Left ventricle myocardium inferior (tissue), 1 donor: ENCODE measurements at regions not wholly inside any gene's neighbourhood (a gene's known extent, or its start where the extent isn't known, plus 50 kb on each side); places are given as distances from the start of the nearest gene placed in this dataset.

Experiments used
- DNase-seq: peaks from one replicate; pipeline ENCODE4 v3.0.0-alpha.2; 2020
- H3K27ac ChIP-seq: fragments of 200-600 bp; replicated peaks from 2 replicates; pipeline ENCODE4 v1.8.0; 2021
- H3K27me3 ChIP-seq: fragments of 200-600 bp; 2 replicates; pipeline ENCODE4 v1.8.0; 2021; ENCODE audit warnings: low read depth
- H3K36me3 ChIP-seq: fragments of 200-600 bp; 2 replicates; pipeline ENCODE4 v1.8.0; 2021
- H3K4me1 ChIP-seq: fragments of 200-600 bp; 2 replicates; pipeline ENCODE4 v1.8.0; 2021
- H3K4me3 ChIP-seq: fragments of 200-600 bp; 2 replicates; pipeline ENCODE4 v1.8.0; 2021; ENCODE audit warnings: mild to moderate bottlenecking, moderate library complexity
- H3K9me3 ChIP-seq: fragments of 200-600 bp; replicated peaks from 2 replicates; pipeline ENCODE4 v1.8.0; 2021
- intact Hi-C: fragments of 100-400 bp; cut with micrococcal nuclease; formaldehyde crosslinking; loops from one replicate; pipeline ENCODE4 v1.11.0; 2022
- TF ChIP-seq, protein P1 (sequence below): fragments of 200-600 bp; IDR thresholded peaks from 2 replicates; pipeline ENCODE4 v1.8.0; 2021; ENCODE audit warnings: antibody characterized with exemption, mild to moderate bottlenecking, borderline replicate concordance
- donor health status: DM: no; HTN: yes; CAD: no; lungs with severe emphysema.

- intact Hi-C loops, result no loop called here
- TF ChIP-seq, protein P1, sequence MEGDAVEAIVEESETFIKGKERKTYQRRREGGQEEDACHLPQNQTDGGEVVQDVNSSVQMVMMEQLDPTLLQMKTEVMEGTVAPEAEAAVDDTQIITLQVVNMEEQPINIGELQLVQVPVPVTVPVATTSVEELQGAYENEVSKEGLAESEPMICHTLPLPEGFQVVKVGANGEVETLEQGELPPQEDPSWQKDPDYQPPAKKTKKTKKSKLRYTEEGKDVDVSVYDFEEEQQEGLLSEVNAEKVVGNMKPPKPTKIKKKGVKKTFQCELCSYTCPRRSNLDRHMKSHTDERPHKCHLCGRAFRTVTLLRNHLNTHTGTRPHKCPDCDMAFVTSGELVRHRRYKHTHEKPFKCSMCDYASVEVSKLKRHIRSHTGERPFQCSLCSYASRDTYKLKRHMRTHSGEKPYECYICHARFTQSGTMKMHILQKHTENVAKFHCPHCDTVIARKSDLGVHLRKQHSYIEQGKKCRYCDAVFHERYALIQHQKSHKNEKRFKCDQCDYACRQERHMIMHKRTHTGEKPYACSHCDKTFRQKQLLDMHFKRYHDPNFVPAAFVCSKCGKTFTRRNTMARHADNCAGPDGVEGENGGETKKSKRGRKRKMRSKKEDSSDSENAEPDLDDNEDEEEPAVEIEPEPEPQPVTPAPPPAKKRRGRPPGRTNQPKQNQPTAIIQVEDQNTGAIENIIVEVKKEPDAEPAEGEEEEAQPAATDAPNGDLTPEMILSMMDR, result no peak
- no peak for DNase-seq
- Histone ChIP-seq H3K9me3 (no peaks in the 10 kb centered on the region), H3K4me1 (no peaks in the 10 kb centered on the region), H3K27ac (no peak overlapping the region), H3K27me3 (peaks cover 69% of the 10 kb centered on the region), H3K36me3 (no peaks in the 10 kb centered on the region), H3K4me3 (no peak overlapping the region)
These were observed 141.1 kb upstream of the VSTM2B start for GRCh38 chr19:29384656-29385055.

- intact Hi-C loops, result no loop called here
- TF ChIP-seq, protein P1, result no peak
- Histone ChIP-seq H3K9me3 (no peaks in the 10 kb centered on the region), H3K27me3 (peaks cover 63% of the 10 kb centered on the region), H3K4me1 (no peaks in the 10 kb centered on the region), H3K36me3 (no peaks in the 10 kb centered on the region), H3K27ac (no peak overlapping the region), H3K4me3 (no peak overlapping the region)
- no peak for DNase-seq
These were observed 140.5 kb upstream of the VSTM2B start for GRCh38 chr19:29385191-29385795.

DNA sequence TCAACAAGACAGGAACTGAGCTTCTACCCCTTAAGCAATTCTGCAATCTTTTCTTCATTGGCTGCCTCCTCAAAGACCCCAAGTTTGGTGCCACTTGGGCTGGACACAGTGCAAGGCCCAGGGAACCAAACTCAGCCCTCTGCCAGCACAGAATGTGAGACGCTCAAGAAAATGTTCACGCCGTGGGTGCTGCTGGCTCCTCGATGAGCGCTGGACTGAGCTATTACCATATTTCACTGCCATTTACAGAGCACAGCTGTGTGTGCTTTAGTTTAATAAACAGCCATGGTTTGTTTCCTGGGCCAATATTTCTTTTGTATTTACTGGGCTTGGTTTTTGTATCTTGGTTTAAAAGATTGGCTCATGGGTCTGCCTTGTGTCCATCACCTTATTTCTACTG, 138.8 kb upstream of the VSTM2B start:
- H3K27me3 ChIP-seq, result peaks cover 49% of the 10 kb centered on the region
- peaks cover 15% of the 10 kb centered on the region for H3K9me3 ChIP-seq
- intact Hi-C loops, result no loop called here
- DNase-seq, result no peak
- TF ChIP-seq, protein P1, result no peak
- no peak overlapping the region for H3K4me3 ChIP-seq
- no peaks in the 10 kb centered on the region for H3K4me1 ChIP-seq
- H3K27ac ChIP-seq, result no peak overlapping the region
- no peaks in the 10 kb centered on the region for H3K36me3 ChIP-seq

- intact Hi-C loops, result no loop called here
- Histone ChIP-seq H3K4me3 (no peak overlapping the region), H3K27ac (no peak overlapping the region), H3K36me3 (no peaks in the 10 kb centered on the region), H3K27me3 (peaks cover 51% of the 10 kb centered on the region), H3K9me3 (peaks cover 21% of the 10 kb centered on the region), H3K4me1 (no peaks in the 10 kb centered on the region)
- TF ChIP-seq, protein P1, result no peak
- DNase-seq, result no peak
These were observed 138.2 kb upstream of the VSTM2B start for GRCh38 chr19:29387586-29387985.

DNA sequence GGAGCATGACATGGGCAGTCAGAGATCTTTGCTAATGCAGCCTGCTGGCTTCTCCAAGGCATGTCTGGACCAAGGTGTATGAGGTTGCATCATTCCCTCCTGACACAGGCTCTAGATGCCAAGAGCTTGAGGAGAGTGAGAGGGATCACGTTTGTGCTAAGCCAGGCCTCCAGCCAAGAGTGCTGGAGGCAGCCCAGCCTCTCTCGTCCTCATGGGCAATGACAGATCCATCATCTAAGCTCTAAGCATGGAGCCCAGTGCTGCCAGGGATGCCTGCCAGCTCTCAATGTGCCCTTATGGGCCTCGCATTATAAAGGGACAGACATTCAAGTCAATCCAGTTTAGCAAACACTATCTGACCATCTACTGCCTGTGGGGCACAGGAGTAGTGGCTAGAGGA, 136.3 kb upstream of the VSTM2B start:
- peak; percentile 23 for DNase-seq
- Histone ChIP-seq H3K4me1 (no peaks in the 10 kb centered on the region), H3K36me3 (no peaks in the 10 kb centered on the region), H3K27me3 (peaks cover 49% of the 10 kb centered on the region), H3K4me3 (no peak overlapping the region), H3K9me3 (peaks cover 21% of the 10 kb centered on the region), H3K27ac (no peak overlapping the region)
- TF ChIP-seq, protein P1, result no peak
- intact Hi-C loops, result no loop called here

GRCh38 chr19:29390742-29391141, 135.1 kb upstream of the VSTM2B start:
- no peak for DNase-seq
- no peak overlapping the region for H3K4me3 ChIP-seq
- TF ChIP-seq, protein P1, result no peak
- no peaks in the 10 kb centered on the region for H3K4me1 ChIP-seq
- peaks cover 54% of the 10 kb centered on the region for H3K27me3 ChIP-seq
- intact Hi-C loops, result no loop called here
- no peak overlapping the region for H3K27ac ChIP-seq
- no peaks in the 10 kb centered on the region for H3K36me3 ChIP-seq
- H3K9me3 ChIP-seq, result peaks cover 21% of the 10 kb centered on the region
